K562 (cell line): ENCODE measurements at regions not wholly inside any gene's neighbourhood (a gene's known extent, or its start where the extent isn't known, plus 50 kb on each side); places are given as distances from the start of the nearest gene placed in this dataset.

Experiments
- KDM4B ChIP-seq, 2 experiments: fragments of 450-650 bp in 1 of 2; sonication (generic) in 1 of 2; IDR thresholded peaks; 2 replicates each; pipeline ENCODE4 v1.6.1; 2016 to 2017; ENCODE audit warnings: borderline replicate concordance in 2 of 2, antibody characterized with exemption in 1 of 2, low read depth in 1 of 2, mild to moderate bottlenecking in 1 of 2
- MED1 ChIP-seq: sonication (generic); formaldehyde crosslinking; IDR thresholded peaks from 2 replicates; pipeline ENCODE4 v1.8.1; 2023; ENCODE audit warnings: missing genetic modification reagents, borderline replicate concordance
- RAD21 ChIP-seq, 2 experiments: fragments of 250-450 bp in 1 of 2; fragments of 450-650 bp in 1 of 2; sonication (Bioruptor Pico) in 1 of 2; formaldehyde crosslinking in 1 of 2; IDR thresholded peaks in 1 of 2; conservative IDR thresholded peaks in 1 of 2; 2 replicates each; pipeline versions ENCODE4 v1.4.0 to v1.8.0; 2020 to 2022; ENCODE audit warnings: mild to moderate bottlenecking in 2 of 2, moderate library complexity in 1 of 2

- no peak for TF ChIP-seq MED1
- no peak for TF ChIP-seq KDM4B (IDR thresholded peaks at IDR 0.05; ENCODE audit: borderline replicate concordance in 2 of 2, low read depth in 1 of 2)
- TF ChIP-seq RAD21 (CRISPR knock-in tag; conservative IDR thresholded peaks at IDR 0.05 in 1 of 2, IDR thresholded peaks at IDR 0.05 in 1 of 2): no peak
Measured at GRCh38 chr9:73753171-73753570, 601.5 kb downstream of the ANXA1 start.
